Vagina (tissue), 2 donors: ENCODE measurements at regions not wholly inside any gene's neighbourhood (a gene's known extent, or its start where the extent isn't known, plus 50 kb on each side); places are given as distances from the start of the nearest gene placed in this dataset.
"Not testable (repeated sequence)": the region's sequence is repeated elsewhere in the genome, so short reads cannot be mapped to it uniquely, and the experiment has no call there.

Experiments used
- DNase-seq, 2 donors: peaks; one replicate each; pipeline ENCODE4 v3.0.0-alpha.2; 2017; ENCODE audit errors: extremely low spot score in 2 of 2
- H3K27ac ChIP-seq: fragments of 200-600 bp; sonication (generic); one replicate; pipeline ENCODE4 v1.5.1; 2019
- H3K27me3 ChIP-seq: fragments of 200-600 bp; sonication (generic); one replicate; pipeline ENCODE4 v1.5.1; 2019
- H3K36me3 ChIP-seq, 2 donors: fragments of 200-600 bp; sonication (generic); one replicate each; pipeline ENCODE4 v1.5.1; 2017 to 2019
- H3K4me1 ChIP-seq: fragments of 200-600 bp; sonication (generic); one replicate; pipeline ENCODE4 v1.5.1; 2019
- H3K4me3 ChIP-seq, 2 donors: fragments of 200-600 bp; sonication (generic); 1 replicate in 1 of 2; 2 replicates in 1 of 2; pipeline ENCODE4 v1.5.1; 2016 to 2019
- H3K9me3 ChIP-seq: fragments of 200-600 bp; sonication (generic); one replicate; pipeline ENCODE4 v1.5.1; 2019
- CTCF ChIP-seq, 3 experiments: fragments of 450-650 bp in 2 of 3; fragments of 200-600 bp in 1 of 3; sonication (generic) in 1 of 3; IDR thresholded peaks; one replicate each; pipeline ENCODE4 v1.5.1; 2017 to 2019; ENCODE audit warnings: antibody characterized with exemption in 3 of 3, mild to moderate bottlenecking in 2 of 3, moderate library complexity in 2 of 3
- POLR2A ChIP-seq, 2 donors: fragments of 450-650 bp; IDR thresholded peaks; one replicate each; pipeline ENCODE4 v1.6.1; 2017; ENCODE audit warnings: antibody characterized with exemption in 2 of 2, mild to moderate bottlenecking in 2 of 2, moderate library complexity in 2 of 2
- POLR2AphosphoS5 ChIP-seq, 2 donors: sonication (generic); formaldehyde crosslinking; IDR thresholded peaks; one replicate each; pipeline ENCODE4 v1.9.0; 2017; ENCODE audit warnings: antibody characterized with exemption in 2 of 2, mild to moderate bottlenecking in 2 of 2, low read depth in 1 of 2; ENCODE audit not compliant: insufficient read depth in 1 of 2
- intact Hi-C: fragments of 100-400 bp; cut with DNase I; formaldehyde crosslinking; loops from one replicate; pipeline ENCODE4 v1.15.1; 2023

GRCh38 chr2:6143812-6144211 is 451.6 kb downstream of the SOX11 start:
- no peaks in the 10 kb centered on the region for H3K27me3 ChIP-seq
- intact Hi-C loops, result loop anchor here (10.0 kb wide), 1 partner anchor 569 kb away; no protein-coding TSS in a partner anchor
- H3K36me3 ChIP-seq, result no peaks in the 10 kb centered on the region
- DNase-seq, result no peak
- no peak overlapping the region for H3K27ac ChIP-seq
- H3K4me1 ChIP-seq, result no peaks in the 10 kb centered on the region
- H3K4me3 ChIP-seq, result no peak overlapping the region
- no peaks in the 10 kb centered on the region for H3K9me3 ChIP-seq
- TF ChIP-seq POLR2AphosphoS5 (IDR thresholded peaks at IDR 0.05; ENCODE audit: insufficient read depth in 1 of 2, low read depth in 1 of 2), result no peak
- TF ChIP-seq POLR2A (IDR thresholded peaks at IDR 0.05), result no peak
- no peak for TF ChIP-seq CTCF (IDR thresholded peaks at IDR 0.05)

DNA sequence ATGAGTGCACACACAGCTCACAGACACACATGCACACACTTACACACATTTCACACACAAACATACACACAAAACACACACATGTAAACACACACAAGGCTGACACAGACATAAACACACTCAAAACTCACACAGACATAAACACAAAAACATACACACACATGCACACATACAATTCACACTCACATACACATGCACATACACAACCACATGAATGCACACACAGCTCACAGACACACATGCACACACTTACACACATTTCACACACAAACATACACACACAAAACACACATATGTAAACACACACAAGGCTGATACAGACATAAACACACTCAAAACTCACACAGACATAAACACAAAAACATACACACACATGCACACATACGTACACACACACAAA is 455.0 kb downstream of the SOX11 start:
- H3K36me3 ChIP-seq, H3K4me3 ChIP-seq: not testable (repeated sequence)
- intact Hi-C loops, result loop anchor here (10.0 kb wide), 1 partner anchor 572 kb away; no protein-coding TSS in a partner anchor

GRCh38 chr2:6148882-6149281 is 456.7 kb downstream of the SOX11 start:
- no peak for TF ChIP-seq POLR2A (IDR thresholded peaks at IDR 0.05)
- TF ChIP-seq CTCF (IDR thresholded peaks at IDR 0.05), result no peak
- TF ChIP-seq POLR2AphosphoS5 (IDR thresholded peaks at IDR 0.05; ENCODE audit: insufficient read depth in 1 of 2, low read depth in 1 of 2), result no peak
- H3K9me3 ChIP-seq, result no peaks in the 10 kb centered on the region
- H3K27ac ChIP-seq, result no peak overlapping the region
- H3K4me3 ChIP-seq, result no peak overlapping the region
- no peaks in the 10 kb centered on the region for H3K36me3 ChIP-seq
- no peak for DNase-seq
- intact Hi-C loops, result loop anchor here (10.0 kb wide), 1 partner anchor 574 kb away; no protein-coding TSS in a partner anchor
- H3K27me3 ChIP-seq, result no peaks in the 10 kb centered on the region
- H3K4me1 ChIP-seq, result no peaks in the 10 kb centered on the region

More for the DNA sequence above, 455.0 kb downstream of the SOX11 start:
- H3K9me3 ChIP-seq, H3K27ac ChIP-seq, H3K27me3 ChIP-seq, H3K4me1 ChIP-seq, DNase-seq: not testable (repeated sequence)

GRCh38 chr2:6159606-6160005 is 467.4 kb downstream of the SOX11 start:
- no peaks in the 10 kb centered on the region for H3K9me3 ChIP-seq
- H3K36me3 ChIP-seq, result no peaks in the 10 kb centered on the region
- no peaks in the 10 kb centered on the region for H3K4me1 ChIP-seq
- no peaks in the 10 kb centered on the region for H3K27me3 ChIP-seq
- TF ChIP-seq POLR2AphosphoS5 (IDR thresholded peaks at IDR 0.05; ENCODE audit: insufficient read depth in 1 of 2, low read depth in 1 of 2) (no peak), CTCF (IDR thresholded peaks at IDR 0.05) (no peak), POLR2A (IDR thresholded peaks at IDR 0.05) (no peak)
- intact Hi-C loops, result no loop called here
- H3K27ac ChIP-seq, result no peak overlapping the region
- no peak overlapping the region for H3K4me3 ChIP-seq
- no peak for DNase-seq

GRCh38 chr2:6163932-6164331 is 471.7 kb downstream of the SOX11 start:
- H3K27ac ChIP-seq, result no peak overlapping the region
- H3K9me3 ChIP-seq, result no peaks in the 10 kb centered on the region
- H3K4me1 ChIP-seq, result no peaks in the 10 kb centered on the region
- intact Hi-C loops, result no loop called here
- no peak for DNase-seq
- no peaks in the 10 kb centered on the region for H3K36me3 ChIP-seq
- H3K27me3 ChIP-seq, result no peaks in the 10 kb centered on the region
- TF ChIP-seq POLR2AphosphoS5 (IDR thresholded peaks at IDR 0.05; ENCODE audit: insufficient read depth in 1 of 2, low read depth in 1 of 2) (no peak), POLR2A (IDR thresholded peaks at IDR 0.05) (no peak), CTCF (IDR thresholded peaks at IDR 0.05) (no peak)
- H3K4me3 ChIP-seq, result no peak overlapping the region
